ENCODE measurements at regions not wholly inside any gene's neighbourhood (a gene's known extent, or its start where the extent isn't known, plus 50 kb on each side); places are given as distances from the start of the nearest gene placed in this dataset.

GRCh38 chr7:16004702-16005101 lies 318.2 kb upstream of the MEOX2 start:
- TF ChIP-seq PHF8 (IDR thresholded peaks at IDR 0.05; ENCODE audit: borderline replicate concordance, low read length) (no peak), TGIF2 (CRISPR knock-in tag; IDR thresholded peaks at IDR 0.05) (no peak), MTA3 (IDR thresholded peaks at IDR 0.05; ENCODE audit: borderline replicate concordance) (no peak), NR3C1 (CRISPR knock-in tag; IDR thresholded peaks at IDR 0.05) (no peak), BHLHE40 (IDR thresholded peaks at IDR 0.05; ENCODE audit: low read length) (no peak), ZNF431 (CRISPR knock-in tag; IDR thresholded peaks at IDR 0.05) (no peak), ZBTB7A (IDR thresholded peaks at IDR 0.05; ENCODE audit: borderline replicate concordance, control insufficient read depth, low read depth, low read length) (no peak), POLR2AphosphoS5 (IDR thresholded peaks at IDR 0.05; ENCODE audit: control insufficient read depth, insufficient read depth, low read depth, low read length) (no peak), RBM39 (optimal IDR thresholded peaks at IDR 0.05; ENCODE audit: low read depth, low read length) (no peak), RFX5 (IDR thresholded peaks at IDR 0.05; ENCODE audit: low read depth, low read length) (no peak), KAT8 (IDR thresholded peaks at IDR 0.05; ENCODE audit: low read depth) (no peak)
